K562 (cell line): ENCODE measurements at regions not wholly inside any gene's neighbourhood (a gene's known extent, or its start where the extent isn't known, plus 50 kb on each side); places are given as distances from the start of the nearest gene placed in this dataset.

ENCODE experiments used
- CHCHD3 ChIP-seq: fragments of 250-450 bp; sonication (Bioruptor Pico); IDR thresholded peaks from 2 replicates; pipeline ENCODE4 v2.1.2; 2022; ENCODE audit warnings: mild to moderate bottlenecking
- EP300 ChIP-seq: IDR thresholded peaks from 2 replicates; pipeline ENCODE4 v1.6.1; 2012; ENCODE audit warnings: low read length, improper control_type of control experiment
- FOXM1 ChIP-seq, 2 experiments: fragments of 450-650 bp in 1 of 2; sonication (generic) in 1 of 2; formaldehyde crosslinking in 1 of 2; IDR thresholded peaks; 2 replicates each; pipeline versions ENCODE4 v1.6.1 to v1.9.0; 2017 to 2022; ENCODE audit warnings: low read depth in 2 of 2, mild to moderate bottlenecking in 2 of 2, missing genetic modification reagents in 1 of 2, moderate library complexity in 1 of 2
- MEIS2 ChIP-seq: fragments of 450-650 bp; IDR thresholded peaks from 2 replicates; pipeline ENCODE4 v1.6.1; 2014; ENCODE audit warnings: mild to moderate bottlenecking; ENCODE audit not compliant: partially characterized antibody
- TF ChIP-seq, protein P1 (sequence below), 2 experiments: fragments of 450-650 bp; formaldehyde crosslinking in 1 of 2; IDR thresholded peaks; 2 replicates each; pipeline versions ENCODE4 v1.4.0 to v1.6.1; 2014 to 2020; ENCODE audit warnings: mild to moderate bottlenecking in 2 of 2, borderline replicate concordance in 1 of 2, low read depth in 1 of 2

DNA sequence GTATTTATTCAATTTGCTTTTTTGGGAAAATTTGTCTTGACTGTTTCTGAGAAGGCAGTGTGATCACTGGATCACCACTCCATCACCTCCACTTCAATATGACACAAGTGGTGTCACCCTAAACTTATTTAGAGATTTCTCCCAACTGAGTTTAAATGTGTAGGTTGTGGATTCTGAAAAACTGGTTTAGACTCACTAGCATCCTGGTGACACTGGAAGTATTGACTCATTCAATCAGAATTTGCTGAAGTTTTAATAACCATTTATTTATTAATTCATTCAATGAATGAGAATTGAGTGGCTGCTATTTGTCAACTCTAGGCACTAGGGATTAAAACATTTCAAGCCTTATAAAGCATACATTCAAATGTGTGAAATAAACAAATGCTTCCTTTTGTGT, 819.1 kb upstream of the EPHA5 start (continued):
- TF ChIP-seq, protein P1, sequence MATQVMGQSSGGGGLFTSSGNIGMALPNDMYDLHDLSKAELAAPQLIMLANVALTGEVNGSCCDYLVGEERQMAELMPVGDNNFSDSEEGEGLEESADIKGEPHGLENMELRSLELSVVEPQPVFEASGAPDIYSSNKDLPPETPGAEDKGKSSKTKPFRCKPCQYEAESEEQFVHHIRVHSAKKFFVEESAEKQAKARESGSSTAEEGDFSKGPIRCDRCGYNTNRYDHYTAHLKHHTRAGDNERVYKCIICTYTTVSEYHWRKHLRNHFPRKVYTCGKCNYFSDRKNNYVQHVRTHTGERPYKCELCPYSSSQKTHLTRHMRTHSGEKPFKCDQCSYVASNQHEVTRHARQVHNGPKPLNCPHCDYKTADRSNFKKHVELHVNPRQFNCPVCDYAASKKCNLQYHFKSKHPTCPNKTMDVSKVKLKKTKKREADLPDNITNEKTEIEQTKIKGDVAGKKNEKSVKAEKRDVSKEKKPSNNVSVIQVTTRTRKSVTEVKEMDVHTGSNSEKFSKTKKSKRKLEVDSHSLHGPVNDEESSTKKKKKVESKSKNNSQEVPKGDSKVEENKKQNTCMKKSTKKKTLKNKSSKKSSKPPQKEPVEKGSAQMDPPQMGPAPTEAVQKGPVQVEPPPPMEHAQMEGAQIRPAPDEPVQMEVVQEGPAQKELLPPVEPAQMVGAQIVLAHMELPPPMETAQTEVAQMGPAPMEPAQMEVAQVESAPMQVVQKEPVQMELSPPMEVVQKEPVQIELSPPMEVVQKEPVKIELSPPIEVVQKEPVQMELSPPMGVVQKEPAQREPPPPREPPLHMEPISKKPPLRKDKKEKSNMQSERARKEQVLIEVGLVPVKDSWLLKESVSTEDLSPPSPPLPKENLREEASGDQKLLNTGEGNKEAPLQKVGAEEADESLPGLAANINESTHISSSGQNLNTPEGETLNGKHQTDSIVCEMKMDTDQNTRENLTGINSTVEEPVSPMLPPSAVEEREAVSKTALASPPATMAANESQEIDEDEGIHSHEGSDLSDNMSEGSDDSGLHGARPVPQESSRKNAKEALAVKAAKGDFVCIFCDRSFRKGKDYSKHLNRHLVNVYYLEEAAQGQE (IDR thresholded peaks at IDR 0.05; ENCODE audit: borderline replicate concordance), result no peak
- TF ChIP-seq, protein P1 (CRISPR knock-in tag; IDR thresholded peaks at IDR 0.05; ENCODE audit: low read depth), result no peak
- TF ChIP-seq CHCHD3 (CRISPR knock-in tag), result no peak
- TF ChIP-seq MEIS2, result no peak
- no peak for TF ChIP-seq EP300
- TF ChIP-seq FOXM1 (IDR thresholded peaks at IDR 0.05; ENCODE audit: low read depth), result no peak
- no peak for TF ChIP-seq FOXM1 (CRISPR knock-in tag; IDR thresholded peaks at IDR 0.05; ENCODE audit: low read depth)
- TF ChIP-seq, all 486 proteins: peak for 0
